GM18909 (cell line): ENCODE measurements at regions not wholly inside any gene's neighbourhood (a gene's known extent, or its start where the extent isn't known, plus 50 kb on each side); places are given as distances from the start of the nearest gene placed in this dataset.

Source experiments
- ATAC-seq: cut with Tn5 transposase; IDR thresholded peaks from one replicate; pipeline ENCODE4 v1.9.1; 2021; ENCODE audit warnings: mild to moderate bottlenecking; ENCODE audit not compliant: unreplicated experiment, poor library complexity

GRCh38 chr20:60974022-60974421 is 278.0 kb upstream of the CDH4 start:
- no peak for ATAC-seq

DNA sequence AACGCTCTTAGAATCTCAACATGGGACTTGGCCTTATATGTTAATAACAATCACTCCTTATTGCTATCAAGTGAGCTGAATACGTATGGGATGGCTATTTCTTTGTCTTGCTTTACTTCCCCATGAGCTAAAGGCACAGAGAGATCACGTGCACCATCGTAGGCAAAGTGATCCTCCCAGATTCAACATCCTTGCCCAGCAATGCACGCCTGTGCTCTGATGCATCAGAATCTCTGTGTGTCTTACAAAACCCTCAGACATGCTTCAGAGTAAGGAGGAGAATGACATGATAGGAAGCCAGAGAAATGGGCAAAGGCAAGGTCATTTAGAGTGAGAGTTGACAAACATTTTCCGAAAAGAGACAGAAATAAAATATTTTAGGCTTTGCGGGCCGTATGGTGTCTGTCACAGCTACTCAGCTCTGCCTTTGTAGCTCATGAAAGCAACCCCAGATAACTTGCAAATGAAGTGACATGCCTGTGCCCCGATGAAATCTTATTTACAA is 277.6 kb upstream of the CDH4 start:
- ATAC-seq: no peak

- no peak for ATAC-seq
Measured at GRCh38 chr20:60976139-60976538, 275.9 kb upstream of the CDH4 start.

DNA sequence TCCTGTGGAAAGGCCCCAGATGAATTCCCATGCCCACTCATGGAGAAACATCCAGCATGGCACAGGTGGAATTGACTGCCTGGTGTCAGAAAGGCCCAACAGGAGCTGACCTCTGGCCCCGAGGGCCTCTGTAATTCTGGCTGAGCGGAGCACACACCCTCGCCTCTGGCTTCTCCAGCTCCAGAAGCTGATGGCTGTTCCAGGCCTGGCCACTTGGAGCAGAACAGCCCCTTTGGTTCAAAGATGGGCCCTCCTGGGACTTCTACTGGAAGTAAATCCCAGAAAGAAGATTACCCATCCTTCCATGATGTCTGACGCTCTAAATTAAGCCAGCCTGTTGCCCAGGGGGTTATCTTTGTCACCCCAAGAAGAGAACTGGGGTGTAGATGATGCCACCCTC is 275.1 kb upstream of the CDH4 start:
- ATAC-seq: no peak

GRCh38 chr20:60977901-60978300 is 274.2 kb upstream of the CDH4 start:
- ATAC-seq: no peak

DNA sequence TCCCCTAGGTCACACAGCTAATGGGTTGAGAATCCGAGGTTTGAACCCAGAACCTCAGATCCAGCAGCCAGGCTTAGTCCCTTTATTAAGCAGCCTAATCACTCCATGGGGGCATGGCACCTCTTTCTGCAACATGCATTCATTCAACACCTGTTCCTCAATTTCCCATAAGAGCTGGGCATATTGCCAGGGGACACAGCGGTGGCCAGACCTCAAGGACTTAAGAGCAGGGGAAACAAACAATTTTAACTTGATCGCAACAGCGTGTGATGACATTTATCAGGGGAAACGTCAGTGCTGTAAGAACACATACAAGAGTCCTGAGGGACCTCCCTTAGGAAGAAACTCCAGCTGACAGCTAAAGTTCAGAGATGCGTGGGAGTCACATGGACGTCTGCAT is 267.4 kb upstream of the CDH4 start:
- no peak for ATAC-seq

- no peak for ATAC-seq
Measured at GRCh38 chr20:60986506-60987156, 265.4 kb upstream of the CDH4 start.

- no peak for ATAC-seq
Measured at GRCh38 chr20:60990061-60990460, 262.0 kb upstream of the CDH4 start.

- no peak for ATAC-seq
Measured at GRCh38 chr20:60990643-60991042, 261.4 kb upstream of the CDH4 start.

DNA sequence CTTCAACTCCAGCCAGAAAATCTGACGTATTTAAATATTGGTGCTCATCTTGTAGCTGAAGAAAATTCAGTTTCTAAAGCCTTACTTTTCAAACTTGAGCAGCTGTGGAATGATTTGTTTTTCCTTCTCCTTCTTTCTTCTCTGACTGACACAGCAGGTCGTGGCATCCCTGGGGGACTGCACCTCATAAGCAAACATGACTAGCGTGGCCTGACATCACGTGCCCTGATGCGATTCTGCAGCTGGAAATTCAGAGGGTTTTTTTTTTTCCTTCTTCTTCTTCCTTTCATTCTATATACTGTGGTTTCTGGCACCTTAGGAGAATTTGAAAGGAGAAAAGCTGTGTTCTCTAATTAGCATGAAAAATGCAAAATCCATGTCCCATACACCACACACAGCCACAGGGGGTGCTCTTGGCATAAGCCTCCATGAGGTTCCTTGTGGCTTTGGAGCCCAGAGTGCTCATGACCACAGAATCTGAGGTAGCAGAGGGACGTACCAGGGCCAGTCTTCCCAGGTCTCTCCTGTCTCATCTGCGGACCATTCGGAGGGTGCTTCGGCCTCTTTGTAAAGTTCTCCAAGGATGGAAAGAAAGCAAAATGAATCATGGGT is 258.5 kb upstream of the CDH4 start:
- ATAC-seq: no peak

DNA sequence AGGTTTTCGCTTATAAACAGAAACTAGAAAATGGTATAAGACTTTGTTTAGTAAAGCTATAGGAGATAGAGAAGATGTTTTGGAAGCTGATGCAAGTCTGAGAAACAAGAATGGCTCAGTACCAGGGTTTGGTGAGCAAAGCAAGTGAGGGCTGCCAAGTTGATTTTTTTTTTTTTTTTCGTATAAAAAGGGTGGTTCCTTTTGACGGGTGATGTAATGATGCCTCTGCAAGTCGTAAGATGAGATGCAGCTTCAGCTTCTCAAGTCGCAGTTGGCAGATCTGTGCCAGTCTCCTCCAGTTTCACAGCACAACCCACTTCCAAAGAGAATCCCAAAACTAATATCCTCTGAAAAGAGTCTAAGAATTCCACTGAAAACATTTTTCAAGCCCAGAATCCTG is 252.8 kb upstream of the CDH4 start:
- no peak for ATAC-seq

- no peak for ATAC-seq
Measured at GRCh38 chr20:61002090-61002489, 250.0 kb upstream of the CDH4 start.

- ATAC-seq: no peak
Measured at GRCh38 chr20:61014491-61014890, 237.6 kb upstream of the CDH4 start.

DNA sequence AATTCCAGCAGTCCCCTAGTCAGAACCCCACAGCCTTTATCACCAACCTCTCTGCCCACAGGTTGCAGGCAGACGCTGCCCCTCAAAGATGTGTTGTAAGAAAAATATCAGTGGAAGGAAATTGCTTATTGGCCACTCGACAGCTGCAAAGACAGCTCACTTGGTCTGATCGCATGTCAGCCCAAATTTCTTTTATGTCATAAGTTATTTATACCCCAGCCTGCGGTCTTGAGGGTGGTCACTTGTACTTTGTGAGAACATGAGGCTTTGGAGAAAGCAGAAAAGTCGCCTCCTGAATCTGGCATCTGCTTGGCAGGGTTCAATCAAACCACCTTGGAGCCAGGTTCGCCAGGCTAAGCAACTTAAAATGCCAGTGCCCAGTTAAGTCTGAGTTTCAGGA is 236.5 kb upstream of the CDH4 start:
- ATAC-seq: no peak

DNA sequence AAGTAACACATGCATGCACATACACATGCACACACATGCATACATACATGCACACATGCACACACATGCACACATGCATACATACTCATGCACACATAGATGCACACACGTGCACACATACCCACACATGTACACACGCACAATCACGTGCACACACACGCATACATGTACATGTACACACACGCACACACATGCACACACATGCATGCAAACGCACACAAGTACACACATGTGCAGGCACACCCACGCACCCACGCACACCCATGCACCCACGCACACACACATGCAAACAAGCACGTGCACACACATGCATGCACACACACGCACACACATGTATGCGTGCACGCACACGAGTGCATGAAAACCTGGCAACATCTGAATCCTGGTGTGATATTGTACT is 232.7 kb upstream of the CDH4 start:
- ATAC-seq: no peak

GRCh38 chr20:61023612-61024011 is 228.4 kb upstream of the CDH4 start:
- no peak for ATAC-seq

- no peak for ATAC-seq
Measured at GRCh38 chr20:61024390-61024789, 227.7 kb upstream of the CDH4 start.

DNA sequence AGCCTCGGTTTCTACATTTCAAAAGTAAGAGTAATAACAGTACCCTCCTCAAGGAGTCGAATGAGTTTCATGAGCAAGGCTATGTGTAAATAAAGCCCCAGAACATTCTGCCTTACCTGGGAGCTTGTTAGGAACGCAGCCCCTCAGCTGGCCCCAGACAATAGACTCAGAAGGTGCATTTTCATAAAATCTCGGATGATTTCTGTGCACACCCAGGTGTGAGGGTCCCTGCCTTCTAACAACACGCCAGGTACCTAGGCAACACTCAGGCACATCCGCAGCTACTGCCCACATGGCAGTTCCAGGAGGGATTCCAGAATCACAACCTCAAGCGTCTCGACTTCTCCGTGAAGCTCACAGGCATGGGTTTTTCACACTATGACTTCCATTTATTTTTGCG is 226.5 kb upstream of the CDH4 start:
- no peak for ATAC-seq

- ATAC-seq: no peak
Measured at GRCh38 chr20:61026173-61026572, 225.9 kb upstream of the CDH4 start.

DNA sequence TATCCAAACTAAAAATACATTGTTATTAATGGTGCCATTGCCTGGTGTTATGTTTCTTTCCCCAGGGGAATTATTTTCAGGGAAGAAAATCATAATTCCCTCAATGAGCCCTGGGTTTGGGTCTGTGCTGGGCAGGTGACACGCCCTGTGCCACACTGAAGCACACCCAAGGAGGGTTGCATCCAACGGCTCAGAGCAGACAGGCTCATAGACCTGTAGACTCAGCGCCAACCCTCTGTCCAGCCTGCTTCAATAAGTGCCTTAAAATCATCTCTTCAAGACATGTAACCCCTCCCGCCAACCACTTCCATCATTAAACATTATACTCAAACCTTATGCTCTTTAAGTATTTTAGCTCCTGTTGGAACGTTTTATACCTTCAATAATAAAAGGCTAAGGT is 225.3 kb upstream of the CDH4 start:
- no peak for ATAC-seq

GRCh38 chr20:61027218-61027617 is 224.8 kb upstream of the CDH4 start:
- no peak for ATAC-seq

GRCh38 chr20:61030130-61030529 is 221.9 kb upstream of the CDH4 start:
- no peak for ATAC-seq
